NCI-H748 (cell line): ENCODE measurements at regions not wholly inside any gene's neighbourhood (a gene's known extent, or its start where the extent isn't known, plus 50 kb on each side); places are given as distances from the start of the nearest gene placed in this dataset.

Source experiments
- DNase-seq: peaks from one replicate; lab custom pipeline; 2025; ENCODE audit not compliant: unreplicated experiment; lab: John Stamatoyannopoulos, UW

- DNase-seq, result no peak
These were observed 1415.2 kb downstream of the AACS start for GRCh38 chr12:126480451-126480850.

- DNase-seq, result no peak
These were observed 1416.5 kb downstream of the AACS start for GRCh38 chr12:126481688-126482087.

- no peak for DNase-seq
These were observed 1417.1 kb downstream of the AACS start for GRCh38 chr12:126482238-126482889.

DNA sequence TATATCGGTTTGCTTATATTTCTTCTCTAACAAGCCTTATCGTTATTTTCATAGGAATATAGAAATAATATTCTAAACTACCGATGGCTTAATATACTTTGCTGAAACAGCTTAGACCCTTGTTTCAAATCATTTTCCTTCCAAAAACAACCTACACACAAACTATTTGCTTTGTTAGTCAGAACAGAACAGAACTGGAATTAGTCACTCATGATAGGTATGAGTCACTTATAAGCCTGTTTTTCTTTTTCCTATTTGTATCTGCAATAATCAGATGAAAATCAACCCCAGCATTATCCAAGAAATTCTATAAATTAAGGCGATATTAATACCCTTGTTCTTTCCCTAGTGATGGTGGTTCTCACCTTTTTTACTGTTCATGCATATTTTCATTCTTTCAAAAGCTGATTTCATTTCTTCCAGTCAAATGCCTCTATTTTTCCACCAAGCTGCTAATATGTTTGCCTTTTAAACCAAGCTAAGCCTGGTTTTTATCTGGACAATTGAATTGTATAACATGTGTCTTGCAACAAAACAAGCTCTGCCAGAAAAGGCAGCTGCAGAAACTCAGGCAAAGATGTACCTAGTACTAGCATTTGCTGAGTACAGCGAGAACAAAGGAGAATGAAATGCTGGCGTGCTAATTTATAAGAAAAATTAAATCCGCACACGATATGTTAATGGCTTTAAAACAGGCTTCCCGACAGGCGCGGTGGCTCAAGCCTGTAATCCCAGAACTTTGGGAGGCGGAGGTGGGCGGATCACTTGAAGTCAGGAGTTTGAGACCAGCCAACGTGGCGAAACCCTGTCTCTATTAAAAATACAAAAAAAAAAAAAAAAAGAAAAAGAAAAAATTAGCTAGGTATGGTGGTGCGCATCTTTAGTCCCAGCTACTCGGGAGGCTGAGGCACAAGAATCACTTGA lies 1418.2 kb downstream of the AACS start:
- DNase-seq, result peak; percentile 35

DNA sequence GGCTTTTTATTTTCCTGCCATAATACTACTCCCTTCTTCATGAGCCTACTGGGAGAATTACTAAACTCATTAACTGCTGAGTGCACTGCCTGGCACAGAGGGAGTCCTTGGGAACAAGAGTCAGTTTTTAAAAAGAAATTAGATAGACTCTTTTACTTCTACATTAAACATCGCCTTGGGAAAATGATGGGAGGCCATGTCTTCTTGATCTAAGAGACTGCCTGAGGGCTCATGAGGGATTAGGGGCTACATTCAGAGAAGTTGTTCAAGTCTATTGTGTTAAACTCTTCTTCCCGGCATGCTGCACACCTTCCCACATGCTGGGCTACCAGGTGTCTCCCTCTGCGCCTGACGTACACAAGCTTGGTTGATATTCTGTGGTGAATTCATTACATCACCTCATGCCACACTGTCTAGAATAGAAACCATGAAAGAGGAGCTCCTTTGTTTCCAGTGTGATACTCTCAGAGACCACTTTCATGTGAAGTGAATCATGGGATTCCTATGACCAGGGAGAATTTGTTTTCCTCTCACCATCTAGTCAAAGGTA lies 1422.3 kb downstream of the AACS start:
- DNase-seq, result no peak

GRCh38 chr12:126488806-126489205 lies 1423.6 kb downstream of the AACS start:
- no peak for DNase-seq

DNA sequence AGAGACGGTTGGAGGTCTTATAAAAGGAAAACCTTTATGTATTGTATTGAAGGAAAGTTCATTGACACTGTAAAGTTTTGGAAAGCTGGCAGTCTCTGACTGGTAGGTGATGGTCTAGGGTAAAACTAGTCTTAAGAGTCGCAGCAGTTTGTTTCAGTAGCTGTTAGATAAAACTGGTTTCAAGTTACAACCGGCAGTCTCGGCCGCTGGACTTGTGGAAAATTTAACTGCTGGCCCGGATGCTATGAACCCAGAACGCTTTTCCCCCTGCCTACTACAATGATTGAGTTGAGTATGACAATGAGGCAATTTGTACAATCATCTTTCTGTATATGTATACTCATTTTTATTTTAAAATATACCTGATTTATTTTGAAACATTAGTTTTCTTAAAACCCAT lies 1426.9 kb downstream of the AACS start:
- no peak for DNase-seq

DNA sequence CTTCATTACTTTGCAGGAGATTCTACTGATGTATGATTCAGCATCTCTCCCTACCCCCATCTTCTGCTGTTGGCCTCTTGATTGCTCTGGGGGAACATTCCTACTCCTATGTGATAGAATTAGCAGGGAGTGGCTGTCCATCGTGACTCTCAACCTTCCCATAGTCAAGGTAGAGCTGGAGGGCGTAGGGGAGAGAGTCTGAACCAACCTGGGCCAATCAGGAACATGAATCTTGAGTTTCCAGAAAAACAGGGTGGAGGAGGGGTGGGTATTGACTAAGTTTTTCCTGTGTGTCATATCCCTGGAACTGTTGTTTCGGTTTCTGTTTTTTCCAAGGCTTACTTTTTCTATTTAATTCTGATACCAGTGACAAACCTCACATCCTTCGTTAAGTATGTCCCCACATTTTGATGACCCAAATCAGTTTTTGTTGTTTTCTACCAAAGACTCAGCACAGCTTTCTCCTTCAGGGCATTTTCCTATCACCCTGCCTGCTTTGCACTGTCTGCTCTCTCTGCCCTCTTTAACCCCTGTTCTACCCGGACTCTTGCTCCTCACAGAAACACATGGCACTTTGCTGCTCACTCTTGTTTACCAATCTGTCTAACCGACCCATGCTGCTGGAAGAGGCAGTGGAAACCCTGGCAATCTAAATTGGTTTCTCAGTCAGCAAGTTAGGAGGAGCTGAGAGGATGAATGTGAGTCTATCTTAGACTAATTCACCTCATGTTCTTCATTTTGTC lies 1428.3 kb downstream of the AACS start:
- no peak for DNase-seq

DNA sequence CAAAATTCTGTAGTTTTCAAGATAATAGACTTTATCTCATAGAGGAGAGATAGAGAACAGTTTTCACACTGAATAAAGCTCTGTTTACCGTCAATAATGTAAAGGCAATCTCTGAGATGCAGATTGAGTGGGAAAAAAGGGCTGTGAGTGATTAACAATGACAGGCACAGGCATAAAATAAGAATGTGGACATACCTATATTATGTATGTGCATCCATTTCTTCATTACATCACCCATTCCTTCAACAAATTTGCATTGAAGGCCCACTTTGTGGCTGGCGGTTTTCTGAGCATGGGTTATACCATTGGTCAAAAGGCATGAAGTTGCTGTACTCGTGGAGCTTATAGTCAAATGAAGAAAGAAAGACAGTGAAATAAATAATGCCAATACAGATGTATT lies 1431.0 kb downstream of the AACS start:
- DNase-seq, result no peak

GRCh38 chr12:126506426-126507182 lies 1441.4 kb downstream of the AACS start:
- no peak for DNase-seq

DNA sequence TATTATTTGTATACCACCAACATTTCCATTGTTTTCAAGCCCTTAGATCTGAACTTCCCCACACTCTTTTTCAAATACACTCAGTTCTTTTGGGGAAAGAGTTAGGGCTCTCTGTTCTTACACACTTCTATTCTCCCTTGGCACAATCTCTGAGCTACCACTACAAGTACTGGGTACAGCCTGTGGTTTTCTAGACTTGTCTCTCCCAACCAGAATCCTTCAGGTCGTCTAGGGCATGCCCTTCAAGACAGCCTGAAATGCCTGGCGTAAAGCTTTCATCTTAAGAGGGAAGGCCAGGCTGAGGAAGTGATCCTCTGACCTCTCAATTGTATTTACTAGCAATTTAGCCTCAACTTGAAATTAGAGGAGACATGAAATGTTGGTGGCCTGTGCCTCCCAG lies 1442.0 kb downstream of the AACS start:
- DNase-seq, result no peak

GRCh38 chr12:126509572-126509971 lies 1444.3 kb downstream of the AACS start:
- DNase-seq, result no peak

DNA sequence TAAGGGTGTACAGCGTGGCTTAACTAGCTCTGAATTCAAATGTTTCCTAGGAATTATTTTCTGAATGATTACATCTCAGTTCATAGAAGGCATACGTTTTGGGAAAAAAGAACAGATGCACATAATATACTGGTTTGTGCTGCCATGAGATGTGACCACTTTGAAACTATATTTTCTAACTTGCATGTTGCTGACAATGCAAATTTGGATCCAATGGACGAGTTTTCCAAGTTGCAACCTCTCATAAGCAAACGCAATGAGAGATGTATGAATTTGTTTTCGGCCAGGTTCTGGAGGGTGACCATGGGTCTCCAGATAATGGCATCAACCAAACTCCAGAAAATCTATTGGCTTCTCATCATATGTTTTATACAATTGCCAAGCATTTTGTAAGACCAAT lies 1445.4 kb downstream of the AACS start:
- DNase-seq, result no peak

DNA sequence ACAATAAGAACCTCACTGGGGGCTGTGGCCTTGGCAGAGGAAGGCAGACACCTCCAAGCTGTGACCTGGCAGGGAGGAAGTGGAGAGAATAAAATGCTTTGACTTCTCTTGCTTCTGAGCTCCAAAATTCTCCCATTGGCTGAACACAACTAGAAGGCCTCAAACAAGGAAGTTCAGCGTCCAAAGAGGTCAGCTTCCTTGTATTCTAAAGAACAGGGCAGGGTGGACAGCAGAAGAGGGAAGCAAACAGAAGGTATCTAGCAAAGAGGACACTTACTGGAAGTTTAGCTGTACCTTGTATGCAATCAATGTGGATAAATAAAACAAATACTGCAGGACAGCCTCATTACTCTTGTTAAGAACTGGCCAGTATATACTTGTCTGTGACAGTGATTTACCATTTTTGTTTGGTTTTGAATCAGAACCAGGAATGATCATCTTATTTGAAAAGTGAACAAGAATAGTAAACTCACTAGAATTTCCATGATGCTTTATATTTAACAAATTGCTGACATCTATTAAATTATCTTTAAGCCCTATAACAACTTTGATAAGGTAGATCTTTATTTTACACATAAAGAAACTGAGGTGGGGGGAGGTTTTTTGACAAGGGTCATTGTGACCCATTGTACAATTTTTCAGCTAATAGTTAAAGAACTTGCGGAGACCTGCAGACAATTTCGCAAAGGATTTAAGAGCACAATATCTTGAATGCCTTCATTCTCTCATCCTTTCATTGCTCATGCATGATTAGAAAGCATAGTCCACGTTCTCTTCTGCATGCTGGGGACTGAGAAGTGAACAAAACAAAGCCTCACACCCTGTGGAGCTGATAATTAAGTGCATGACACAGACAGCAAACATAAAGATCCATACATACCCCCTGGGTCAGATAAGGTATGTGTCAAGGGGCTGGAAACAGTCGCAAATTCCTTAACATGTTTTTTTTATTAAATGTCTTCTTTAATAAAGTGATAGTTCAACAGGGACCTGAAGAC lies 1448.0 kb downstream of the AACS start:
- DNase-seq, result no peak

DNA sequence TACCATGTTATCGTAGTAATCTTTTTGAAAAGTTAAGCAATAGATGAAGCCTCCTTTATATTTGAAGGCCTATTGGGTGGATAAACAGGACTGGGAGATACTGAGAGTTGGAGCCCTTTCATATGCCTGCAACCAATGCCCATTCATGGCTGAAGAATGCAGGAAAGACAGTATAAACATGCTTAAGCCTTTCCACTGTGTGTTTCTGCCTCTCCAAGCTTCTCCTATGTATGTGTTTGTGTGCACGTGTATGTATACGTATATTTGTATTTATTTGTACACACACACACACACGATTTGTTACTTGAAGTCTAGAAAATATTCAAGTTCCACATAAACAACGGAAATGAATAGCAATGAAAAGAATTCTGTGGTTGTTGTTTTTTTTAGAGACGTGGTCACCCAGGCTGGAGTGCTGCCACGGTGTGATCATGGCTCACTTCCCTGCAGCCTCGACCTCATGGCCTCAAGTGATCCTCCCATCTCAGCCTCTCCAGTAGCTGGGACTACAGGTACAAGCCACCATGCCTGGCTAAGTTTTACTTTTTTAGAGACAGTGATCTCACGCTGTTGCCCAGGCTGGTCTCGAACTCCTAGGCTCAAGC lies 1453.5 kb downstream of the AACS start:
- DNase-seq, result no peak

GRCh38 chr12:126519833-126520232 lies 1454.6 kb downstream of the AACS start:
- DNase-seq, result no peak

GRCh38 chr12:126523891-126524290 lies 1458.7 kb downstream of the AACS start:
- no peak for DNase-seq

GRCh38 chr12:126534495-126534894 lies 1469.3 kb downstream of the AACS start:
- DNase-seq, result no peak

DNA sequence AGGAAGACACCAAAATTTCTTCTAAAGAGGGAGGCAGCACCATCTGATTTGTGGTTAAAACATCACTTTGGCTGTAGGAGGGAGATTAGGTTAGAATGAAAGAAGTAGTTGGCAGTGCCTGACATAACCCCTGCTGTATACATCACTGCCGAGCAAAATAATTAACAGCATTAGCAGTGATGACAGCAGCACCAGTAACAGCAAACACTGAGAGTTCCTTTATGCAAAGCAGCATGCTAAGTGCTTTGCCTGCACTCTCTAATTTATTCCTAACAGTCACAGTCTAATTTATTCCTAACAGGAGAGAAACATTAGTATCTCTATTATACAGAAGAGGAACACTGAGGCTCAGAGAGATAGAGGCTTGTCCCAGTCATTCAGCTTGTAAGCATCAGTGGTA lies 1469.7 kb downstream of the AACS start:
- no peak for DNase-seq
